GM12864 (cell line): ENCODE measurements at regions not wholly inside any gene's neighbourhood (a gene's known extent, or its start where the extent isn't known, plus 50 kb on each side); places are given as distances from the start of the nearest gene placed in this dataset.

Experiments
- DNase-seq: peaks from one replicate; pipeline ENCODE4 v3.0.0-alpha.2; 2011; ENCODE audit warnings: low read depth
- H3K4me3 ChIP-seq: 2 replicates; pipeline ENCODE4 v1.5.1; 2011; ENCODE audit warnings: mild to moderate bottlenecking, low read depth, low read length, control low read depth
- CTCF ChIP-seq: IDR thresholded peaks from 2 replicates; pipeline ENCODE4 v1.5.1; 2011; ENCODE audit warnings: low read depth, mild to moderate bottlenecking, moderate library complexity, low read length, control low read depth, inconsistent platforms; ENCODE audit errors: missing control alignments

- TF ChIP-seq CTCF, result no peak
- DNase-seq, result no peak
- H3K4me3 ChIP-seq, result no peak overlapping the region
Measured at GRCh38 chr13:80754441-80754840, 413.5 kb upstream of the SPRY2 start.

- no peak for TF ChIP-seq CTCF
- H3K4me3 ChIP-seq, result no peak overlapping the region
- no peak for DNase-seq
Measured at GRCh38 chr13:80753866-80754265, 412.9 kb upstream of the SPRY2 start.

GRCh38 chr13:80751854-80752253 is 410.9 kb upstream of the SPRY2 start:
- TF ChIP-seq CTCF, result no peak
- H3K4me3 ChIP-seq, result no peak overlapping the region
- DNase-seq, result no peak

- no peak for TF ChIP-seq CTCF
Measured at GRCh38 chr13:80744147-80744914, 403.4 kb upstream of the SPRY2 start.

GRCh38 chr13:80742033-80742432 is 401.1 kb upstream of the SPRY2 start:
- TF ChIP-seq CTCF, result no peak
- H3K4me3 ChIP-seq, result no peak overlapping the region
- DNase-seq, result no peak

More at GRCh38 chr13:80744147-80744914, 403.4 kb upstream of the SPRY2 start:
- no peak for DNase-seq
- H3K4me3 ChIP-seq, result no peak overlapping the region

- no peak for DNase-seq
- H3K4me3 ChIP-seq, result no peak overlapping the region
- no peak for TF ChIP-seq CTCF
Measured at GRCh38 chr13:80740071-80740470, 399.1 kb upstream of the SPRY2 start.

GRCh38 chr13:80737513-80737912 is 396.6 kb upstream of the SPRY2 start:
- no peak overlapping the region for H3K4me3 ChIP-seq
- TF ChIP-seq CTCF, result no peak
- no peak for DNase-seq
